ENCODE measurements at regions not wholly inside any gene's neighbourhood (a gene's known extent, or its start where the extent isn't known, plus 50 kb on each side); places are given as distances from the start of the nearest gene placed in this dataset.

GRCh38 chr7:121449329-121449728, 53.2 kb upstream of the FAM3C start:
- DNase-seq (peak in 1 of 4 donors; percentile 27), ATAC-seq (no peak)
- no peak overlapping the region for H3K27ac ChIP-seq

DNA sequence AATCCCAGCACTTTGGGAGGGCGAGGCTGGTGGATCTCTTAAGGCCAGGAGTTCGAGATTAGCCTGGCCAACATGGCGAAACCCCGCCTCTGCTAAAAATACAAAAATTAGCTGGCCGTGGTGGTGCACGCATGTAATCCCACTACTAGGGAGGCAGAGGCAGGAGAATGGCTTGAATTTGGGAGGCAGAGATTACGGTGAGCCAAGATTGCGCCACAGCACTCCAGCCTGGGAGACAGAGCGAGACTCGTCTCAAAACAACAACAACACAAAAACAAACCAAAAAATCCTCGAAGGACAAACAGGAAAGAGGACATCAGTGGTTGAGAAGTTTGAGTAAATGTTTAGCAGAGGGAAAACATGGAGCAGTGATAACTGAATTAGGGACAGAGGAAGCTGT, 52.3 kb upstream of the FAM3C start:
- no peaks in the 10 kb centered on the region for H3K9me3 ChIP-seq
- no peak for DNase-seq
- TF ChIP-seq, protein P1, sequence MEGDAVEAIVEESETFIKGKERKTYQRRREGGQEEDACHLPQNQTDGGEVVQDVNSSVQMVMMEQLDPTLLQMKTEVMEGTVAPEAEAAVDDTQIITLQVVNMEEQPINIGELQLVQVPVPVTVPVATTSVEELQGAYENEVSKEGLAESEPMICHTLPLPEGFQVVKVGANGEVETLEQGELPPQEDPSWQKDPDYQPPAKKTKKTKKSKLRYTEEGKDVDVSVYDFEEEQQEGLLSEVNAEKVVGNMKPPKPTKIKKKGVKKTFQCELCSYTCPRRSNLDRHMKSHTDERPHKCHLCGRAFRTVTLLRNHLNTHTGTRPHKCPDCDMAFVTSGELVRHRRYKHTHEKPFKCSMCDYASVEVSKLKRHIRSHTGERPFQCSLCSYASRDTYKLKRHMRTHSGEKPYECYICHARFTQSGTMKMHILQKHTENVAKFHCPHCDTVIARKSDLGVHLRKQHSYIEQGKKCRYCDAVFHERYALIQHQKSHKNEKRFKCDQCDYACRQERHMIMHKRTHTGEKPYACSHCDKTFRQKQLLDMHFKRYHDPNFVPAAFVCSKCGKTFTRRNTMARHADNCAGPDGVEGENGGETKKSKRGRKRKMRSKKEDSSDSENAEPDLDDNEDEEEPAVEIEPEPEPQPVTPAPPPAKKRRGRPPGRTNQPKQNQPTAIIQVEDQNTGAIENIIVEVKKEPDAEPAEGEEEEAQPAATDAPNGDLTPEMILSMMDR (IDR thresholded peaks at IDR 0.05) = no peak
- intact Hi-C loops (cut with DNase I) = no loop called here
- no peak overlapping the region for H3K27ac ChIP-seq
- H3K4me1 ChIP-seq = peaks cover 0 to 4% of the 10 kb centered on the region in 2 donors
- no peaks in the 10 kb centered on the region for H3K27me3 ChIP-seq
- ATAC-seq = no peak
- no peaks in the 10 kb centered on the region for H3K36me3 ChIP-seq
- H3K4me3 ChIP-seq = no peak overlapping the region

More at GRCh38 chr7:121449329-121449728, 53.2 kb upstream of the FAM3C start:
- Histone ChIP-seq H3K36me3 (no peaks in the 10 kb centered on the region), H3K27me3 (no peaks in the 10 kb centered on the region), H3K4me1 (peaks cover 0 to 4% of the 10 kb centered on the region in 2 donors), H3K4me3 (no peak overlapping the region), H3K9me3 (no peaks in the 10 kb centered on the region)
- intact Hi-C loops (cut with DNase I) = no loop called here
- TF ChIP-seq, protein P1 (IDR thresholded peaks at IDR 0.05) = no peak

DNA sequence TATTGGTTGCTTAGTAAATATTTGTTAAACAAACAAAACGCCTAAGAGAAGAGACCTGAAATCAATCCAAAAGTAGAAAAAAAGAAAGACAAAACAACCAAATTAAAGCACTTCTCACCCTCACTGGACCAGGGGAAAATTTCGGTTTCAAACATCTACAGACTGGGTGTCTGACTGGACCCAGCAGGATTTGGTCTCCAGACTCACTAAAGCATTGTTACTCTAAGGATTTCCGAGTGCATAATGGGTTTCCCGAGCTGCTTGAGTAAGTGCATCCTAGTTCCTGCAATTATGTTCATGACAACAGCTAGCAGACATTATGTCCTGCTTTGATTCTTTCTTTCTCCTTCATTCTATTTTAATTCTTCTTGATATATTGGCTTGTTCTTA, 51.8 kb upstream of the FAM3C start:
- ATAC-seq (peak; percentile 38), DNase-seq (no peak)
- TF ChIP-seq, protein P1 (IDR thresholded peaks at IDR 0.05) = no peak
- Histone ChIP-seq H3K4me3 (no peak overlapping the region), H3K27ac (peak overlapping the region; percentile 0 to 48), H3K4me1 (peaks cover 0 to 4% of the 10 kb centered on the region in 2 donors), H3K27me3 (no peaks in the 10 kb centered on the region), H3K9me3 (no peaks in the 10 kb centered on the region), H3K36me3 (no peaks in the 10 kb centered on the region)
- intact Hi-C loops (cut with DNase I) = no loop called here

DNA sequence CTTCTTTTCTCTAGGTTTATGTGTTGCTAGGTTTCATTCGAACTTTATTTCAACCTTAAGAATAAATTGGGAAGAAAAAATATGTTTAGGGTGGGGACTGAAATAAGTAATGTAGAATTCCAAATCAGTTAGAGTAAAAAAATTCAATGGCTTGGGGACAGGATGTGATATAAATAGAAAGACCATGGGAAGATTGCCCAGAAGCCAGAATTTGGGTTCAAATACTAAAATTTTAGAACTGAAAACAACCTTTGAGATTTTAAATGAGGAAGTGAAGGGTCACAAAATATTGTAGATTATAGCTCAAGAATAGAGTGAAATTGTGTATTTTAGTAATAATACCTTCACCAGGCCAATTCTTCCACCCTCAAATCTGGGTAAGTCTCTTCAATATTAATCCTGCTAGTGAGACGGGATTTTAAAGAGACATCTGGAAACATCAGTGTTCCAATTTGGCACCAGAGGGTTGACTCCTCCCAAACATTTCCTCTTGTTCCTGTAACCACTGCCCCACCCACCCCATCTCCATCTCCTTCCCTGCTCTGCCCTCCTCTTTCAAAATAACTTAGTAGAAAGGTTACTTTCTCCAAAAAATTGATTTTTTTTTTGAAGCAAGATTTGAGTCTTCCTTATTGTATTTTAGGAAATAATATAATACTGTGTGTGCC, 51.3 kb upstream of the FAM3C start:
- H3K4me3 ChIP-seq = no peak overlapping the region
- H3K27ac ChIP-seq = peak overlapping the region; percentile 0 to 48
- H3K27me3 ChIP-seq = no peaks in the 10 kb centered on the region
- ATAC-seq (peak; percentile 40), DNase-seq (no peak)
- H3K36me3 ChIP-seq = no peaks in the 10 kb centered on the region
- intact Hi-C loops (cut with DNase I) = no loop called here
- peaks cover 0 to 4% of the 10 kb centered on the region in 2 donors for H3K4me1 ChIP-seq
- H3K9me3 ChIP-seq = no peaks in the 10 kb centered on the region
- TF ChIP-seq, protein P1 (IDR thresholded peaks at IDR 0.05) = no peak

DNA sequence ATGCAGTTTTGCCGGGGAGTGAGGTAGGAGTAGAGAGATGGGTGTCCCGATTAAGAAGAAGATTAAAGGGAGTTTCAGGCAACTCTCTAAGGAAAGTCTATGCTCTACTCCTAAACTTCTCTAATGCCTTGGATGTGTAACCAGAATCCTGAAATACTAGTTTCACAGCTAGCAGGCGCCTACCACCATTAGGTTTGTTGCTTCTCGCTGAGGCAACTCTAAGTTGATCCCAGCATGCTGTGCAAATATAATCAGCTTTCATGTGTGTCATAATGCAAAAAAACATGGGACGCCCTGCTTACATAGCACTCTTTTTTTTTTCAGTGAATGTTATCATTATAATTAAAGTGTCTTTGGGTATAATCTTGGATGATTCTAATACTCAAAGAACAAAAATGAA, 50.4 kb upstream of the FAM3C start:
- peaks cover 0 to 4% of the 10 kb centered on the region in 2 donors for H3K4me1 ChIP-seq
- H3K27ac ChIP-seq = peak overlapping the region in 1 of 2 donors; percentile 48
- no peaks in the 10 kb centered on the region for H3K9me3 ChIP-seq
- no peaks in the 10 kb centered on the region for H3K36me3 ChIP-seq
- intact Hi-C loops (cut with DNase I) = no loop called here
- no peak for ATAC-seq
- TF ChIP-seq, protein P1 (IDR thresholded peaks at IDR 0.05) = no peak
- no peaks in the 10 kb centered on the region for H3K27me3 ChIP-seq
- peak in 1 of 4 donors; percentile 31 for DNase-seq
- H3K4me3 ChIP-seq = no peak overlapping the region
